ENCODE measurements at regions not wholly inside any gene's neighbourhood (a gene's known extent, or its start where the extent isn't known, plus 50 kb on each side); places are given as distances from the start of the nearest gene placed in this dataset.

DNA sequence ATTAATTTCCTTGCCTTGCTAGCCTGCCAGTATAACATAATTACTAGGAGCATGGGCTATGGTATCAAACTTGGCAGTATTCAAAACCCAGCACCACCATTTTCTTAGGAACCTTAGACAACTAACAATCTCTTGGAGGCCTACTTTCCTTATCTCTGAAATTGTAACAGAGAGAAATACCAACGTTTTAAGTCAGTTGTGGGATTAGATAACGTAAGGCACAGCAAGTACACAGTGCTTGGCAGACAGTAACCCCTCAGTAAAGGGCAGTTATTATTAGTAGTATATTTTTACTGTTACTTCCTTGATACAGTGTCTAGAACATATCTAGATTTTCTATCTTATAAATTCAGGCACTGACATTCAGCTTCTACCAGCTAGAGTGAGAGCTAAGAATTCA, 309.6 kb downstream of the ACTL7B start:
- no peak for DNase-seq

DNA sequence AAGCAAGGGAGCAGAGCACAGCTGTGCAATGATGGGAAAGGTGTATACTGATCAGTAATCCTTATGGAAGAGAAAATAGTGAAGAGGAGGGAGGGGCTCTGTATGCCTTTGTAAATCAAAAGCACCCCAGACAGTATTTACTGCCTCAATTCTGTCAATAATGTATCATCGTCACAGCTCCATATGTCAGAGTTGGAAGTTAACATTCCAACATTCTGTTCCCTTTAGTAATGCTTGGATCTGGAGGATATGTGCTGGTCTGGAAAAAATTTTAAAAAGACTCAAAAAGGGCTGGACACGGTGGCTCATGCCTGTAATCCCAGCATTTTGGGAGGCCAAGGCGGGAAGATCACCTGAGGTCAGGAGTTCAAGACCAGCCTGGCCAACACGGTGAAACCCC, 310.4 kb downstream of the ACTL7B start:
- DNase-seq: no peak

DNA sequence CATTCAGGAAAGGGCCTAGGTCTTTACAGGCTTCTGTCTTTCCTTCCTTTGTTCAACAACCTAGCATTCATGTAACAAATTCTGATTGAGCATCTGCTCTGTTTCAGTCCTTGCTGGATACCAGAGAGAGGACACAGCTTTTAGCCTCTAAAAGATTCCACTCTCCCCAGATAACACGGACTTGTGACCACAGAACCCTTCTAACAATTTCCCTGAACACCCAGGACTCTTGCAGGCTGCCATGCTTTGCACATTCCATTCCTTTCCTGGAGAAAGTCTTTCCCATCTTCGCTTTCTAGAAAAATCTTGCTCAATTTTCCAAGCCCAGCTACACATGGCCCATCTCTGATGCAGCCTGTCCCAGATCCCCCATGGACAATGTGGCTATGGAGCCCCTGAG, 310.9 kb downstream of the ACTL7B start:
- no peak for DNase-seq

DNA sequence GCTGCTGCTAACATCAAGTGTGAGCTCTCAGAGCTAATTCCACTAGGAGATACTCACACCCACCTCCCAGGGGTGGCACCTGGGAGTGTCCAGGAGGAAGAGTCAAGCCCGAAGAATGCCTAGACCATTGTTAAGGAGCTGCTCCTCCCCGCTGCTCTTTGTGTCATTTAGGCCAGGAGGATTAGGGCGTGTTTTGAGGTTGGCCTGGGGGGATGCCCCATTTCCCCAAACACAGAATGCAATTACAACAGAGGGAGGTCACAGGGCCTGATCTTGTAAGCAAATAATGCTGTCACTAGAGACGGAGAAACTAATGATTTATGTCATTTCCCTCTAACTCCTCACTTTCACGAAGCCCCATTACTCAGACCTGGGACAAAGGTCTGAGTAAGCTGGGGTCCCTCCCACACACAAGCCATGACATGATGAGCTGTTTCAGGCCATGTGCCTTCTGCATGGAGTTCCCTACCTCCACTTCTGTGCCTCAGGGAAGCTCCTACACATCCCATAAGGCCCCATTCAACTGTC, 312.5 kb downstream of the ACTL7B start:
- no peak for DNase-seq

DNA sequence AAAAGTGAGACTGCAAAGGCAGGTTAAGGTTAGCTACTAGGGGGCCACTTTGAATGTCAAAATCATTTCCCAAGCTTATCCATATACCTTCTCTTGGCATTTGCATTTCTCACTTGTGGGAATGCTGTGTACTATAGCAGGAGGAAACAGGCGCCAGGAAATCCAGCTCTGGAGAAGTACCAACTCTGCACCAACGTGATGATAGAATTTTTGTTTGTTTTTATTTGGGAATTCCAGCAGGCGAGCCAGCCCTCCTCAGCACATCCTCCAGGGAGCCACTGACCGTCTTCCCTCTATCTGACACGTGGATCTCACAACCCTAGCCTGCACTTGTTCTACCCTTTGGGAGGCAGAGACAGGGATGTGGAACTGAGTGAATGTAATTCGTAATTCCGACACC, 318.0 kb downstream of the ACTL7B start:
- no peak for DNase-seq

DNA sequence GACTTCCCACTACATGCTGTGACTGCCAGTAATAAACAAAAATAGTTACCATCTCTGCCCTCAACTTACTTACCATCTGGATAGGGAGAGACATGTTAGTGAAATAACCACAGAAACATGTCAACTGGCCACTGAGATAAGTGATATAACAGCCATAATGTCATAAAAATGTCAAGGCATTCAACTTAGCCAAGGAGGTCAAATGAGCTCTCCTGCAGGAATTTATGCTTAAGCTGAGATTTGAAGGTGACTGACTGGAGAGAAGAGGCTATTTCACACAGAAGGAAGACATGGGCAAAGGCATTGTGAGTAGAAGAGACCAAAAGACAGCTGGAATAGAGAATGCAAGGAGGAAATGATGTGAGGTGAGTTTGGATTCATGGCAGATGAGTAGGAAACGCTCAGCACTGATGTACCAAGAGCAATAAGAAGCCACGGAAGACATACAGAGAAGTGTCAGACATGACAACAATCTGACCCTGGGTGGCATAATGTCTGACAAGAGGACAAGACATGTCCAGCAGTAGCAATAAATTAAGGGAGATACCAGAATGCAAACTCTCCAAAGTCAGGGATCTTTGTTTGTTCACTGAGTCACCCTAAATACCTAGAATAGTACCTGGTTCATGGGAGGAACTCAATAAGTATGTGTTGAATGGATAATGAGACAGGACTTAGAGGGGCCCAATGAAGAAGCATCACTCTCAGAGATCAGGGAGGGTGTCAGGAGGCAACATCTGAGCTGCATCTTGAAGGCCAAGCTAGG, 318.8 kb downstream of the ACTL7B start:
- no peak for DNase-seq

DNA sequence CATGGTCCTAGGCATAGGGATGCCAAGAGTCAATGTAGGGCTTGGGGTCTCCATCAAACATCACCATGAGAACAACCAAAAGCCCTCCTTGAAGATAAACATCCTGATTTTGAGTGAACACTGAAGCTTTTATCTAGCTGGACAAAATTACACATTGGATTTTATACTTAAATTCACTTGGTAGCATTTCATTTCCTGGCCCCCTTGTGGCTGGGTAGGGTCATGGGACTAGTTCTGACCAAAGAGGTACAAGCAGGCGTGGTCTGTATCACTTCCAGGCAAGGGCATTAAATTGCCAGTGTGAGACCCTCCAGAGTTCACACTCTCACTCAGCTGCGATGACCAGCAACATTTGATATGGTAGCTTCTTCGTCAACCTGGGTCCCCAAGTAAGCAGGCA, 320.3 kb downstream of the ACTL7B start:
- no peak for DNase-seq

DNA sequence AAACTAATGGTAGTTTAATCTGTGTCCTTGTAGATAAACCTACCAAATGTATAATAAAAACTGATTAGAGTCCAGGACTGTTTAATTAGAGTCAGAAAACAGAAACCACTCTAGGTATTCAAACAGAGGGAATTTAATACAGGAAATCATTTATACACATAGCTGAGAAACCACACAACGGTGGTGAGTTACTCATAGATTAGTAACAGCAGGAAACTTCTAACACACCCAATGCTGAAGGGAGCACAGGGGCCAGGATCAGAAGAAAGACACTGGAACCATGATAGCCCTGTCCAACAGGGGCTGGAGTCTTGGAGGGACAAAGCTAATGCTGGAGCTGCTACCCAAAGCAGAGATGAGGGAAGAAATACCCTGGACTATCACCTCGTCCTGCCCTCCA, 321.0 kb downstream of the ACTL7B start:
- DNase-seq: no peak

DNA sequence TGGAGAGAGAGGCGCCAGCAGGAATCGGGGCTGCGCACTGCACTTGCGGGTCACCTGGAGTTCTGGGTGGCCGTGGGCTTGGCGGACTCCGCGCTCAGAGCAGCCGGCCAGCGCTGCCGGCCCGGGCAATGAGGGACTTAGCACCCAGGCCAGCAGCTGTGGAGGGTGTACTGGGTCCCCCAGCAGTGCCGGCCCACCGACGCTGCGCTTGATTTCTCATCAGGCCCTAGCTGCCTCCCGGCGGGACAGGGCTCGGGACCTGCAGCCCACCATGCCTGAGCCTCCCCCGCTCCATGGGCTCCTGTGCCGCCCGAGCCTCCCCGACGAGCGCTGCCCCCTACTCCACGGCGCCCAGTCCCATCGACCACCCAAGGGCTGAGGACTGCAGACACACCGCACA, 325.6 kb downstream of the ACTL7B start:
- no peak for DNase-seq

DNA sequence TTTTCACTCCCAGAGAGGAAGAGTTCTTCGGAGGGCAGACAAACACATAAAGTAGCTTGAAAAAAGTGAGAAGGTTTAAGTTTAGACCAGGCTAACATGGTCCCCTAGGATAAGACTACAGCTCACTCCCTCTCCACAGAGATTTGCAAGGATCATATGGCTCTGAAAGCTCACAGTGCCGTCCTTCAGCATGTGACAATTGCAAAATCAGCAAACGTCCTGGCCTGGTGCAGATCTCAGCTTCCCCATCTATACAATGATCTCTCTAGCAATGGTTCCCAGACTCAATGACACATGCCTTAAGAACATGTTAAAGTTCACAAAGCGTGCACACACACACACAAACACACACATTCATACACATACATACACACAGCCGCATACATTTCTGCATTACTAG, 327.6 kb downstream of the ACTL7B start:
- DNase-seq: no peak

DNA sequence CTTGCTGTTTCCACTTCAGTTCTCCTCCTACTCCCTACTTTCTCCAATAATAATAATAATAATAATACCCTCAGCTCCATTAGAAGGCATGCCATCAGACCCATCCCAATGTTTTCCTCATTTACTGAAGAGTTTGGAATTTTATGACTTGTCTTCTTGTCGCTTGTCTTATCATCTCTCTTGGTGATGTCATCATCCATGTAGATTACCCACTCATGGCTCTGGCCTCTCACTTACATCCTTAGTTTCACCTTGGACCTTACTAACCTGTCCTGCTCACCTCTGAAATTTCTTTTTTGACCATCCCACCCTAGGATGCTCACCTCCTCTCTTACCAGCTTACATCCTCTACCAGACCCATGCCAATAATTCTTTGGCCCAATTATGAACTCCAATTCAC, 329.3 kb downstream of the ACTL7B start:
- DNase-seq: no peak

DNA sequence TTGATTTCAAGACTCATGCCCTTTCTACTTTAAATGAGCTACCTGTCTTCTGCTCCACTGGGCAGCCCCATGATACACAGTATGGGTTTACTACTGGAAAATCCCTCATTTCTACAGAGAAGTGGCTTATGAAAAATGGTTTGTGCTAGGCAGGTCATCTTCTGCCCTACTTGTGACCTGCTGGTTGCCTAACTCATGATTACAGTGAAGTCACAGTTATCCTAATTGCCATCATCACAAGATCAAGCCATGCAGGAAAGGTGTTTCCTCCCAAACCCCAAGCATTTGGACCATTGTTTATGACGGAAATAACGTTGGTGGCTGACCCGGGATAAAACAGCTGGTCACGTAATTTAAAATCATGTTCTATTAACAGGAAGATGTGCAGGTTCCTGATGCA, 330.6 kb downstream of the ACTL7B start:
- DNase-seq: no peak

DNA sequence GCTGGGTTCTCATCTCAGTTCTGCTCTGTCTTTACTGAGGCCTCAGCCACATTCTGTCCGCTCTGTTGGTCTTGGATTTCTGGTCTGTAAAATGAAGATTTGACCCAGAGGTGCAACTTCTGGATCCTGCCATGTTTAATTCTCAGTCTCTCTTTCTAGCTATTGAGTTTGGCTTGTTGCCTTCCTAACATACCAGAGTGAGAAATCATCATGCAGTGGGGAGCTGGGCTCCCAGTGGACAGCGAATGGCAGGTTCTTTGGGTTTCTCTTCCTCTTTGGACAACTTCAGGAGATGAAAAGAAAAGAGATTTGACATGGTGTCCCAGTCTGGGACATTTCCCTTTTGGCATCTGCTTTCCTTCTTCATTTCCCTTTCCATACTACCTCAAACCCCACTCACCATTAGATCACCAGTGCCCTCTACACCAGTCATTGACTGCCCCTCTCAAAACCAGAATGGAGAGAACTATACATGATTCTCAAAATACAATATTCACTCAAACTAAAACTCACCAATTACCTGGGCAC, 334.7 kb downstream of the ACTL7B start:
- no peak for DNase-seq

DNA sequence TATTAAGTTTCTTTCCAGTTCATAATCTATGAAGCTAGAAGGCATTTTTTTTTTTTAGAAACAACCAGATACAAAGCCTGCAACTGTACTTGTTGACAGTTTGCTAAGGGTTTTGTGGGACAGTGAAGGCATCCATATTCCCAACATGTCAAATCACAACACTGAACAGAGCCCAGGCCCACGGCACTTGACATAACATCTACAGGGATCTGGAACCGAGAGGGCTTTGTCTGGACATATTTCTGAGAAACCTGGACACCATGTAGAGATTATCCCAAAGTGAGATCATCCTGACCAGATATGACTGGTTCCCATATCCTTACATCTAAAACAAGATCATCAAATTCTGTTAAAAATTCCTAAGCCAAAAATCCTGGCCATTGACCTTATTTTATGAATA, 336.3 kb downstream of the ACTL7B start:
- no peak for DNase-seq

DNA sequence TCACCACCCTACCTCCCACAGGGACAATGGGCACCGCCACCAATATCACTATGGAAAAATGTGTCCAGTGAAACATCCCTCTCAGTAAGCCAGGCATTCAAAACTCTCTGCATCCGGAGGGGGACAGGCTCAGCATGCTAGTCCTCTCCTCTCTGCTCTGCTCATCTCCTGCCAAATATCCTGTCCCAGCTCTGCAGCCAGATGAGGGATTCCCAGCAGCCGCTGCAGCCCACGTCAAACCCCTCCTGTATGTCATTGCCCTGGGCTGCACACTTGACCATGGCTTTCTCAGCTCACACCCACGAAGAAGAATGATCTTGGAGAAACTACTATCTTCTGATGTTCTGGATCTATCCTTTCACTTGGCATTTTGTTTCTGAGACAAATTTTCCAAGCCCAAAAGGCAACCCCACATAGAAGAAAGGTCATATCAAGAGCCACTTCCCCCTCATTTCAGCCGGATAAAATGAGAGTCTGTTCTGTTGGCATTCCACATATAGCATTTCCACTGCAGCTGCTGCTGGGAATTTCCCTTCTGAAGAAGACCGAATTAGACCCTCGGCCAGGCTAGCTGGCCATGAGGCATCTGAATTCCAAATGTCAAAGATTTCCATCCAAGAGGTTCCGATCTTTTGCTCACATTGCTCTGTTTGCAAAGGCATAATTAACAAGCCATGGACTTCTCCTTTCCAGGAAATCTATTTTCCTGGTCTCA, 338.0 kb downstream of the ACTL7B start:
- DNase-seq: no peak

DNA sequence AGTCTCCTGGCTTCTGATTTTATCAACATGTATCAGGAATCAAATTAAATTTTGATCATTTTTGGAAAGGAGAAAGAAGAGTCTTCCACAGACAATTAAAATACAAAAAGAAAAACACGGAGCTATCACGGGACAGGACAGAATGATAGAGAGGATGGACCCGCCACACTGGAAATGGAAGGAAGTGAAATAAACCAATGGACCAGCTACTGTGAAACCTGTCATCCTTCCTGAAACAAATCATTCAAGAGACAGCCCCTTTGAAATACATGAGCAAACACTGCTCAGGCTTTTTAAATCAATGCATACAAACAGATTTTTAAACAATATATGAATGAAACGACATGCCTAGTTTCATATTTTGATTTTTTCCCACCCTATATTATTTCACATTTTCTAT, 339.4 kb downstream of the ACTL7B start:
- no peak for DNase-seq

DNA sequence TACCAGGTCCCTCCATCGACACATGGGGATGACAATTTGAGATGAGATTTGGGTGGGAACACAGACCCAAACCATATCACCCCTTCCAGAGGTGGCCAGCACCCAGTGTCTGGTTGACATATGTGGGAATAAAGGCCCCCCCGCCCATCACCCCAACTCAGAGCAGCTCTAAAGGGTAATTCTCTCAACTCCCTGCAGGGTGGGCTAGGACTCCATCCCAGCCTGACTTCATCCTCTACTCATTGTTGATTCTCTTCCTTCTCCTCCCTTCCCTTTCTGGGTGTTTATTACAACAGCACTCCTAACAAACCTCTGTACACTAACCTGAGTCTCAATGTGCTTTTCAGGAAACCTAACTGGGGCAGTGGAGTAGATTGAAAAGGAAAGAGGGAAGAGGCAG, 339.9 kb downstream of the ACTL7B start:
- no peak for DNase-seq

DNA sequence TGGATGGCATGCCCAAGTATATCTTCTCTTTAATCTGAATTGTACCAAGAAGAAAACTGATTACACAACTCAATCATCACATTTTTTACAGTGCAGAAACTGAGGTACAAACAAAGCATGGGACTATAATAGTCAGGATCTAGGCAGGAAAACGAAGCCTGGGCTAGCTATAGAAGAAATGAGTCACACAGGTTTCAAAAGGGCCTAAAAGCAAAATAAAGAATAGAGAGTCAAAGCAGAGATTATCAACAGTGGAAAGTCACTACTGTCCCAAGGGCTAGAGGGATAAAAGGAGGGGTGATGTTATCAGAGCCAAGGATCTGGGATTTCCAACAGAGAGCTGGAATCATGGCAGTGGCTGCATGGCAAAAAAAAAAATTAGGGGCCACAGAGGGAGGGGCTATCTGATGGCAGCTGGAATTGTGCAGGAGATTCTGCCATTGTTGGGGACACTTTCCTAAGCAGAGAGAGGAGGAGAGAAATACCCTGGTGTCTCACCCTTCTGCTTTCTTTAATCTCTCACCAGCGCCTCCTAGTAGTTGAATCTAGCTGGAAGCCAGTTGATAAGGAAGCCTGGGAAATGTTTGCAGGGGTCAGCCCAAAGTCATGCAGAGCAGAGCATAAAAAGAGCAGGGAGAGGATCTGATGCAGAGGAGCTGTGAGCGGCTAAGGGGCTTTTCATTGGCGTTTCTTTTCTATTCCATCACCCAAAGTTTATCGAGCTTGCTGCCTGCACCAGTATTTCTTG, 343.2 kb downstream of the ACTL7B start:
- DNase-seq: no peak

DNA sequence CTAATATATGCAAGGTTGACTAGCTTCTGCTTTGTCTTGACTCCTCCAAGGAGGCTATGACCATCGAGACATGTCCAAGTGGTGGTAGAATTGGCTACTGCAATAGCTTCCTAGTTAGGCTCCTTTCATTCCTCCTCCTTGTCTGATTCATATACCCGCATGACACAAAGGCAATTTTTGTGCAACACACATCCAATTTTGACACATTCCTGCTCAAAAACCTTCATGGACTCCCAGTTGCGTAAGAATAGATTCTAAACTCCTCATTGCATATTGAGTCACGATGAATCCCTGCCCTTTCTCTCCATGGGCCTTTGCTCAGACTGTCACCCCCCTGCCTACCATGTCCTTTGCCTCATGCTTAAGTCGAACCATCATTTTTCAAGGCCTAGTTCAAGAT, 344.5 kb downstream of the ACTL7B start:
- no peak for DNase-seq

DNA sequence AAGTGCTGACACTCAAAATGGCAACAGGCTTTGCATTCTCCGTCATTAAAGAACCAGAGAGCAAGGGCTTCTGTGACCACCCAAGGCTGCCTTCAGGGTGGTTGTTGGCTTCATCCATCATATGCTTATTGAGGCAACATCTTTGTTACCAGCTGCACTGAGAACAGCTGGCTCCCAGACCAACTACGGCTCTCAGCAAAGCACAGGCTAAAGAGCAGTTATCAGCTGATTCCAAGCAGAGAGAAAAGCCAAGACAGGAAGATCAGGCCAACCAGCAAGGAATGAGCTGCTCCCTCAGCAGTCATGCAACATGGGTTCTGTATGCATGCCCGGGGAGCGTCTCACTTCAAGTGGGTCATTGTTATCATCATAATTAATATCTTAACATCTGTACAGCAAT, 358.9 kb downstream of the ACTL7B start:
- DNase-seq: no peak

DNA sequence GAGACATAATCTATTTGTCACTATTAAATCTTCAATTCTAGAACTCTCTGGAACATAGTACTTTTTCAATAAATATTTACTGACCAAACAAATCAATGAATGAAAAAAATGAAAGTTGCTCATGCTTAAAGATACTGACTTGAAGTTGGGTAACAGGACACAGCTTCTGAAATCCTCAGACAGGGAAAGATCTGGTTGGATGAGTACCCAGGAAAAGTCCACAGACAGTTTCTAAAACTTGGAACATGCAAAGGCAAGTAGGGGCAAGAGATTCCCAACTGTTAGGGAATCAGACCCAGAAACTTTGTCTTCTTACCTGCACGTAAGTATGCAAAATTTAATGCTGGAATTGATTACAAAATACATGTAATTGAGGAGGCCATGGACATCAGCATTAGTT, 366.2 kb downstream of the ACTL7B start:
- no peak for DNase-seq

DNA sequence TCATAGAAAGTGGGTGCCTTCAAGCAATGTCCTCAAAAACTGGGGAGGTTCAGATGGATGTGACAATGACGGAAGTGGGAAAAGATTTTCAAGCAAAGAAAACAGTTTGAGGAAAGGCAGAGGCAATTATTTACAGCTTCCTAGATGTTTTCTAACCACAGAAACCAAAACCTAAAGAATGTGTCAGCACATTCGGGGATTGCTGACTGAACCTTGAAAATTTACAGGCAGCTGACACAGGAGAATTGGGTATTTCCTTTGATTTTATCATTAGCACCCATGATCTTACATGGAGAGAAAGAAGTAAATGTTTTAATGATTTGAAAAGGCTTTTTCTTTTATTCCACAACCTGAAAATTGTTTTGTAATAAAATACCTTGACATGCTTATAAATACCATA, 369.0 kb downstream of the ACTL7B start:
- DNase-seq: no peak

DNA sequence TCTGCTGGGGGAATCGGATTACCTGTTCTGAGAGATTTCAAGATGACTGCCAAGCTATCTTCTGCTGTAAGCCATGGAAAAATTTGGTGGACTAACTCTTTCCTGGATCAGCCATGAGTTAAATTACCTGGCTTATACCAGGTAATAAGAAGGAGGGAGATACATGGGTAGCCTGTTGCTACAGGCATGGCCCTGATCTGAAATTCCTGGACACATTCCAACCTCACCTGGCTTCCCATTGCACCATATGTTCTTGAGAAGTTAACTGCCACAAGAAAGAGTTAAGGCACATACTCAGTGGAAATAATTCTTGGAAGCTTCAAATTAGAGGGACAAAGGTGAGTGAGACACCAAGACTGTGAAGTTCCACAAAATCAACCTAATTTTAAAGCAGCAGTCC, 371.3 kb downstream of the ACTL7B start:
- DNase-seq: no peak

DNA sequence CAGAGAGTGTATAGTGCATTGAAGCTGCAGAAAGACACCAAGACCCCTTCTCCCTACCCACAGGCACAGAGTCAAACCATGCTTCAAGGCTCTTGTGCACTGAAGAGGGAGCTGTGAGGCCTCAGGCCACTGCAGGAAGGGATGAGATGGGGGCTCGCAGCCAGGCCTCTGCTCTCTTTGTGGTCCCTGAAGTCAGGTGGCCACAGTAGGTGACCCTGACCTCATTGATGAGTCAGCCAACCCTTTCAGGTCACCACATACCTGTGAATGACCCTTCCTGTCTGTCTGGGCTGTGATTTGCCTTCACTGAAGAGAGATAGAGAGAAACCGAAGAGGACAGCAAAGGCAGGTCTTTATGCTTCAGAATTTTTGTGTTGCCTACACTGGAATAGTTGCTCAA, 372.1 kb downstream of the ACTL7B start:
- DNase-seq: no peak

Measured in DMS79 (cell line).